H4 (cell line): ENCODE measurements at regions not wholly inside any gene's neighbourhood (a gene's known extent, or its start where the extent isn't known, plus 50 kb on each side); places are given as distances from the start of the nearest gene placed in this dataset.
"Not testable (repeated sequence)": the region's sequence is repeated elsewhere in the genome, so short reads cannot be mapped to it uniquely, and the experiment has no call there.

ENCODE experiments used
- DNase-seq: peaks from one replicate; pipeline ENCODE4 v3.0.0-alpha.2; 2015; ENCODE audit warnings: low spot score

- DNase-seq: no peak
These were observed 1005.2 kb downstream of the CCSER2 start for GRCh38 chr10:85333594-85333993.

GRCh38 chr10:85362401-85362800 lies 1004.2 kb downstream of the GRID1 start:
- DNase-seq: no peak

GRCh38 chr10:85377029-85377806 lies 989.4 kb downstream of the GRID1 start:
- DNase-seq: no peak

GRCh38 chr10:85379338-85379737 lies 987.3 kb downstream of the GRID1 start:
- no peak for DNase-seq

- no peak for DNase-seq
These were observed 965.5 kb downstream of the GRID1 start for GRCh38 chr10:85400981-85401695.

GRCh38 chr10:85402541-85402940 lies 964.1 kb downstream of the GRID1 start:
- no peak for DNase-seq

GRCh38 chr10:85407088-85407487 lies 959.5 kb downstream of the GRID1 start:
- no peak for DNase-seq

- no peak for DNase-seq
These were observed 958.2 kb downstream of the GRID1 start for GRCh38 chr10:85408388-85408787.

- DNase-seq: not testable (repeated sequence)
These were observed 956.0 kb downstream of the GRID1 start for GRCh38 chr10:85410586-85410985.

GRCh38 chr10:85413570-85413969 lies 953.0 kb downstream of the GRID1 start:
- no peak for DNase-seq

GRCh38 chr10:85420501-85421191 lies 945.9 kb downstream of the GRID1 start:
- DNase-seq: no peak

GRCh38 chr10:85421421-85421820 lies 945.2 kb downstream of the GRID1 start:
- DNase-seq: no peak

GRCh38 chr10:85429126-85429525 lies 937.5 kb downstream of the GRID1 start:
- no peak for DNase-seq

GRCh38 chr10:85430991-85431390 lies 935.6 kb downstream of the GRID1 start:
- DNase-seq: peak; percentile 14

- DNase-seq: no peak
These were observed 933.3 kb downstream of the GRID1 start for GRCh38 chr10:85433248-85433647.

- no peak for DNase-seq
These were observed 921.7 kb downstream of the GRID1 start for GRCh38 chr10:85444868-85445267.

GRCh38 chr10:85445702-85446101 lies 920.9 kb downstream of the GRID1 start:
- DNase-seq: no peak

GRCh38 chr10:85446827-85447226 lies 919.8 kb downstream of the GRID1 start:
- DNase-seq: no peak

GRCh38 chr10:85447690-85448089 lies 918.9 kb downstream of the GRID1 start:
- DNase-seq: no peak

GRCh38 chr10:85448716-85449115 lies 917.9 kb downstream of the GRID1 start:
- no peak for DNase-seq

- DNase-seq: no peak
These were observed 912.2 kb downstream of the GRID1 start for GRCh38 chr10:85454386-85454785.

- DNase-seq: no peak
These were observed 909.4 kb downstream of the GRID1 start for GRCh38 chr10:85457191-85457590.

GRCh38 chr10:85458324-85458723 lies 908.3 kb downstream of the GRID1 start:
- no peak for DNase-seq
